GM21447 (cell line): ENCODE measurements at regions not wholly inside any gene's neighbourhood (a gene's known extent, or its start where the extent isn't known, plus 50 kb on each side); places are given as distances from the start of the nearest gene placed in this dataset.

Experiments used
- ATAC-seq: cut with Tn5 transposase; IDR thresholded peaks from one replicate; pipeline ENCODE4 v1.9.1; 2021; ENCODE audit not compliant: unreplicated experiment

- no peak for ATAC-seq
Observed at GRCh38 chr1:65486613-65487012, 66.1 kb downstream of the LEPR start.

GRCh38 chr1:65489481-65489880, 69.0 kb downstream of the LEPR start:
- ATAC-seq = no peak

- no peak for ATAC-seq
Observed at GRCh38 chr1:65490231-65491009, 70.0 kb downstream of the LEPR start.

- ATAC-seq = no peak
Observed at GRCh38 chr1:65491472-65491871, 71.0 kb downstream of the LEPR start.

- ATAC-seq = no peak
Observed at GRCh38 chr1:65493802-65494201, 73.3 kb downstream of the LEPR start.

- ATAC-seq = no peak
Observed at GRCh38 chr1:65494671-65495070, 74.2 kb downstream of the LEPR start.

- ATAC-seq = no peak
Observed at GRCh38 chr1:65495137-65495536, 74.7 kb downstream of the LEPR start.

- no peak for ATAC-seq
Observed at GRCh38 chr1:65497256-65497830, 76.9 kb downstream of the LEPR start.

GRCh38 chr1:65503427-65503826, 83.0 kb downstream of the LEPR start:
- no peak for ATAC-seq

GRCh38 chr1:65504263-65504662, 83.8 kb downstream of the LEPR start:
- no peak for ATAC-seq

- ATAC-seq = no peak
Observed at GRCh38 chr1:65505547-65506300, 85.3 kb downstream of the LEPR start.

GRCh38 chr1:65508051-65508450, 87.6 kb downstream of the LEPR start:
- ATAC-seq = no peak

GRCh38 chr1:65509912-65510680, 89.6 kb downstream of the LEPR start:
- ATAC-seq = no peak

- ATAC-seq = no peak
Observed at GRCh38 chr1:65510961-65511360, 90.5 kb downstream of the LEPR start.

- no peak for ATAC-seq
Observed at GRCh38 chr1:65512383-65512782, 91.9 kb downstream of the LEPR start.

- ATAC-seq = no peak
Observed at GRCh38 chr1:65512967-65513780, 92.7 kb downstream of the LEPR start.

GRCh38 chr1:65514041-65514440, 93.6 kb downstream of the LEPR start:
- ATAC-seq = no peak

- ATAC-seq = no peak
Observed at GRCh38 chr1:65524931-65525265, 104.4 kb downstream of the LEPR start.

- no peak for ATAC-seq
Observed at GRCh38 chr1:65525266-65526048, 105.0 kb downstream of the LEPR start.

- no peak for ATAC-seq
Observed at GRCh38 chr1:65526049-65526556, 105.6 kb downstream of the LEPR start.
